Fibroblast of skin of scalp (primary cell): ENCODE measurements at regions not wholly inside any gene's neighbourhood (a gene's known extent, or its start where the extent isn't known, plus 50 kb on each side); places are given as distances from the start of the nearest gene placed in this dataset.

ENCODE experiments used
- DNase-seq: peaks from one replicate; pipeline ENCODE4 v3.0.0-alpha.2; 2013

DNA sequence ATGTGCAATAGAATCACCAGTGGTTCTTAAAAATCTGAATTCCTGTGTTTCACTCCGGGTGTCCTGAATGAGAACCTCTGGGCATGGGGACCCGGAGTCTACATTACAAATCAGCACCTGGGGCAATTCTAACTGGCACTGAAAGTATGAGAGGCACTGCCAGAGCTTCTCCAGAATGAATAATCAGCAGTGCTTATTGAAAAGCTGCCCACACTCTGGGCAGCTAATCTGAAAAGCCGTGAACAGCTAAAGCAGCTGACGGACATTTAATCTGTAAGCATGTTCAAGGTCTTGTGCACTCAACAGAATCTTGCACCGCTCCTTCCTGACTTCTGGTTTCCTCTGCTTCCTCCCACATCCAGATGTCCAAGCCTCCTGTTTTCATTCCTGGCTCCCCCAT is 113.3 kb upstream of the KIF5B start:
- no peak for DNase-seq

DNA sequence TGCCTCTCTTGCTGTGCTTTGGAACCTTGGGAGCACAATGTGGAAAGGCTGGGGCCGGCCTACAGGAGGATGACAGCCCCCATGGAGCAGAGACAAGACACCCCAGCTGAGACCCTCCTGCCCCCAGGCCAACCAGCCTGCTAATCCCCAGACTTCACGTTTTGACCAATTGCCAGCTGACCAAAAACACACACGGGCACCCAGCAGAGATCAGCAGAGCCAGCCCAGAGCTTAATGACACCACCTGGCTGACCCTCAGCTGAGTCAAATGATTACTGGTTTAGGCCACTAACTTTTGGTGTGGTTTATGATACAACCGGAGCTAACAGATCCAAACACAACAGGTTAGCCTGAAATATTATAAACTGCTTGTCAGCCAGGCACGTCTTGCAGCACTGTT is 111.2 kb upstream of the KIF5B start:
- no peak for DNase-seq

DNA sequence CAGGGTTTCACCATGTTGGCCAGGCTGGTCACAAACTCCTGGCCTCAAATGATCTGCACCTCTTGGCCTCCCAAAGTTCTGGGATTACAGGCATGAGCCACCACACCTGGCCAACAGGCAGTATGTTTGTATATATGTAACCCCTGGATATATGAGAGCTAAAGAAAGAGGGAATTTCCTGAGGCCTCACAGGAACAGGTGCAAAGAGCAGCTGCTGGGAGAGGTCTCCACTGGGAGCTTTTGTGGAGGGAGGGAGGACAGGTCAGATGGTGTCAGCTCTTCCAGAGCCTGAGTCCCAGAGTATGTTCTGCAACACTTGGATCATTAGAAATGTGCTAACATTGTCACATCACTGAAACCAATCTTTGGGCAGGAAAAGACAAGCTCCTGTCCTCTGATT is 110.1 kb upstream of the KIF5B start:
- no peak for DNase-seq

DNA sequence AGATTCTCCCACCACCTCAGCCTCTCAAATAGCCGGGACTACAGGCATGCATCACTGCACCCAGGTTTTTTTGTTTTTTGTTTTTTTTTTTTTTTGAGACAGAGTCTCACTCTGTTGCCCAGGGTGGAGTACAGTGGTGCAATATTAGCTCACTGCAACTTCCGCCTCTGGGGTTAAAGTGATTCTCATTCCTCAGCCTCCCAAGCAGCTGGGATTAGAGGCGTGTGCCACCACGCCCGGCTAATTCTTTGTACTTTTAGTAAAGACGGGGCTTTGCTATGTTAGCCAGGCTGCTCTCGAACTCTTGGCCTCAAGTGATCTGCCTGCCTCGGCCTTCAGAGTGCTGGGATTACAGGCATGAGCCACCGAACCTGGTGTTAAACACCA is 107.5 kb upstream of the KIF5B start:
- DNase-seq, result no peak

DNA sequence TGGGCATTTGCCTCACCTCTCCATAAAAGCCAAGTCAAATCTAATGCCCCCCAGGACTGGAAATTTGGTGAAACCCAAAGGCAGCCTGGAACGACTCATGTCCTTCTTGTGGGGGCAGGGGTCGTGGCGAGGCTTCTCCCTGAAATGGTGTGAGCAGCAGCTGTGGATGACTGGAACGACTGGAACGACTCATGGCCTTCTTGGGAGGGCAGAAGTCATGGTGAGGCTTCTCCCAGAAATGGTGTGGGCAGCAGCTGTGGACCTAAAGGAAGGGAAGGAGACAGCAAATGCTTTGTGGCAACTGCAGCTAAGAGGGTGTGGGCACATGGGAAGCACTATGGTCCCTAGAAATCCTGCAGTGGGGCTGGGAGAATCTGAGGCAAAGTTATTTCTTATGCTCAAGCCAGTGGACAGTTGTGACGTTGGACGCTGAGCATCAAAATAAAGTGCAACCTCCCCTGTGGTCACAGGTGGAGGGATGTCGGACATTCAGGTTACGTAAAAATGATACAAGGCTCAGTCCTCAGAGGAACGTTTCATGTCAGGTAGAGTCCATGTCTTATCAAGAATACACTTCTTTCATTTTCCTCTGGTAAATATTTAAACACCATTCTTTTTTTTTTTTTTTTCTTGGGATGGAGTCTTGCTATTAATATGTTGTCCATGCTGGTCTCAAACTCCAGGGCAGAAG is 107.0 kb upstream of the KIF5B start:
- peak; percentile 20 for DNase-seq

DNA sequence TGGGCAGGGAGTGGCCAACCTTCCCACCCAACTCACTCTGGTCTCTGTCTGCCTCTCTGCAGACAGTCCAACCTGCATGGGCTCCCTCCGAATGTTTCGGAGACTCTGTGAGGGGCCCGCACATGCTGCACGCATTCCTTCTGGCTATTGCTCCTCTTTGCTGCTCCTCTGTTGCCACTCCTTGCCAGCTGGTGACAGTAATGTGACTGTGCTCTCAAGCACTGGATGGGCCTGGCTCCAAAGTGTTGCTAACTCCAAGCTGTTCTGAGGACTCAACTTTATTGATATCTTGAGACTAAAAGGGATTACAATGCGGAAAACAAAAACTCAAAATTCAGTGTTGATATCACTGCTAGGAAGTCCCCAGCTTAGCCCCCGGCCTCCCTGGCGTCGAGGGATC is 105.4 kb upstream of the KIF5B start:
- DNase-seq, result no peak

DNA sequence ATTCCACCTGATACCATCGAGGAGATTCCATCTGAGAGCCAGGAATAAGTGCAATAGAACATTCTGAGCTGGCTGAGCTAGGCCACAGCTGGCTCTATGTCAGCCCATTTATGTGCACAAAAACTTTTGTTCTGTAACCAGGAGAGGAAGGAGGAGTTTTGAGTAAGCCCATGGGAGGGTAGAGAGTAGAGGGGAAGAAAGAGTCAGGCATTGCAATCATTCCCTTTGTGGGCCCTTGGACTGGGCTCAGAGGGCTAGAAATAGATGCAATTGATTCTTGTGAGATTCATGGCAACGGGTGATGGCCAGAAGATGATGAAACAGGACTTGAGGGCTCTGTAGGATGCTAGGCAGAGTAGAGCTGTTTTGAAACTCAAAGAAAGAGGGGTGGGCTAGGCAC is 104.6 kb upstream of the KIF5B start:
- no peak for DNase-seq

DNA sequence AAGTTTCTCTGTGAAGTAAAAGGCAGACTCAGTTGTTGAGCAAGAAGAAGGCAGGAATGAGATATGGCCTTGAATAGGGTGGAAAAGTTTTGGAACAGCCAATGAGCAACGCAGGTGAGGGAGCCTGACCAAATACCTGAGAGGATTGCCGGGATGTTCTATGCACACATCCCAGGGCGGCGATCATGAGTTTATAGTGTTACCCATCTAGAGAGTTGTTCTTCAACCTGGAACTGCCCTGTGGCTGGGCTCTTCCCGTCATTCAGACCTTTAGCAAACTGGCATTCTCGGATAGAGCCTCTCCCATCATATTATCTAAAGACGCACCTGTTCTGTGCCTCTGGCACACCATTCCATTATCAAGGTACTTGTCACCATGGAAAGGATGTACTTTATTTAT is 103.0 kb upstream of the KIF5B start:
- no peak for DNase-seq

DNA sequence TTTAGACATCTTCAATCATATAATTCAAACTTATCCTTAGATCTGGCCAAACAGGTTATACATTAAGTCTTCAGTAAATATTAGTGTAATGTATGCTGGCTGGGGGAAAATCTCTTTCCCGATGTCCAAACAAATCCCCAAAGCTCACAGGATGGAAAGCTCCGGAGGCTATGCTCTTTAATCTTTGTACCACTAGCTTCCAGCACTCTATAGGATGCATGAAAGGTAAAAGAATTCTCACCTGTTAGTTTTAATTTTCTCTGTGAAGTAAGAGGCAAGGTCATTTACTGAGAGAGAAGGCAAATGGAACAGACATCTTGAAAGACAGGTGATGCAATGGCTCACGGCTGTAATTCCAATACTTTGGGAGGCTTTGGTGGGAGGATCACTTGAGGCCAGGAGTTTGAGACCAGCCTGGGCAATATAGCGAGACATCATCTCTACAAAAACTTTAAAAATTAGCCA is 99.8 kb upstream of the KIF5B start:
- DNase-seq, result no peak

DNA sequence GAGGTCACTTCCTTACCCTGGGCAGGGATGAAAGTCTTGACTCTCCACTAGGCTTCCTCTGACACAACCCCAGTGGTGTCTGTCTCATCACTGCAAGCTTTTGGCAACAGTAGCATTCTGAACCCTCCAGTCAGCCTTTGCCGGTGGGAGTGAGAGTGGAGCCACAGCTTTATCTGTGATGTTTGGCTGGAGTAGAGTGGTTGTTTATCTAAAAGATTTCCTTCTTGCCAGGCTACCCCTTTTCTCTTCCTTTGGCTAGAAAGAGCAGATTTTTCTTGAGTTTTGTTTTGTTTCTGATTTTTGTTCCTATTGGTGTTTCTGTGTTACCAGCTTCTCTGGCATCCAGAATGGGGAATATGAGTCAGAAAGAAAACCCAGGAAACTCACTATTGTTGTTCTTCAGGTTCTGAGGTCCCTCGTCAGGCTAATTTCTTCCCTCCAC is 98.9 kb upstream of the KIF5B start:
- peak; percentile 39 for DNase-seq

DNA sequence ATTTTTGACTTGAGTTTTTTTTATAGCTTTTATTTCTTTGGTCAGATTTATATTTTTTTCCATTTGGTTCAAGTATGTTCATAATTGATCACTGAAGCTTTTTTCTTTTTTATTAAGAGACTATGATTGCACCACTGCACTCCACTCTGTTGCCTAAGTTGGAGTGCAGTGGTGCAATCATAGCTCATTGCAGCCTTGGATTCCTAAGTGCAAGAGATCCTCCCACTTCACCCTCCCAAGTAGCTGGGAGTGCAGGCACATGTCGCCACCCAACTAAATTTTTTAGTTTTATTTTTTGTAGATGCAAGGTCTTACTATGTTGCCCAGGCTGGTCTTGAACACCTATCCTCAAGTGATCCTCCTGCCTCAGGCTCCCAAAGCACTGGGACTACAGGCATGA is 97.7 kb upstream of the KIF5B start:
- DNase-seq, result no peak

DNA sequence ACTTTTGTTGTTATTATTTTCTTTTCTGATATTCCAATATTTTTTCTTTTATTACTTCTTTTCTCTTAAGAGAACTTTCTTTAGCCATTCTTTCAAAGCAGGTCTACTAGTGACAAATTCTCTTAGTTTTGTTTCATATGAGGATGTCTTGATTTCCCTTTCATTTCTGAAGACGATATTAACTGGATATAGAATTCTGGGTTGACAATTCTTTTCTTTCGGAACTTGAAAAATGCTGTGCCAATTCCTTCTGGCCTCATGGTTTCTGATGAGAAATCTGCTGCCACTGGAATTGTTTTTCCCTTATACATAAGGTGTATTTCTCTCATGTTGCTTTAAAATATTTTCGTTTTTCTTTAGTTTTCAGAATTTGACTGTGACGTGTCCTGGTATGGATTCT is 97.0 kb upstream of the KIF5B start:
- DNase-seq, result no peak

DNA sequence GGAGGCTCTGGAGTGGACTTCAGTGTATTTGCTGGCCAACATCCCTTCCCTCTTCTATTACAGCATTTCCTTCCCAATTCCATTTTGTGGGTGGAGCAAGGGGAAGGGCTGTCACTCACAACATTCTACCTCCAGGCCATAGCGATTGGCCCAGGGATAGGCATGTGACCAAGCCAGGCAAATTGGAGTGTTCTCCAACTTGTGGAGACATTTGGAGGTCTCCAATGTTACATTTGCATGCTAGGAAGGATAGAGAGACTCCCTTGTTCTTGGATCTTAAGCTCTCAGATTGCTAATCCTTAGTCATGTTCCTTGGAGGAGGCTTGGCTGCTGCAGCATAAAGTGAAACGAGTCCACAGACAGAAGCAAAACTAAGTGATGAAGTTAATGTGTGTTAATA is 95.6 kb upstream of the KIF5B start:
- no peak for DNase-seq

DNA sequence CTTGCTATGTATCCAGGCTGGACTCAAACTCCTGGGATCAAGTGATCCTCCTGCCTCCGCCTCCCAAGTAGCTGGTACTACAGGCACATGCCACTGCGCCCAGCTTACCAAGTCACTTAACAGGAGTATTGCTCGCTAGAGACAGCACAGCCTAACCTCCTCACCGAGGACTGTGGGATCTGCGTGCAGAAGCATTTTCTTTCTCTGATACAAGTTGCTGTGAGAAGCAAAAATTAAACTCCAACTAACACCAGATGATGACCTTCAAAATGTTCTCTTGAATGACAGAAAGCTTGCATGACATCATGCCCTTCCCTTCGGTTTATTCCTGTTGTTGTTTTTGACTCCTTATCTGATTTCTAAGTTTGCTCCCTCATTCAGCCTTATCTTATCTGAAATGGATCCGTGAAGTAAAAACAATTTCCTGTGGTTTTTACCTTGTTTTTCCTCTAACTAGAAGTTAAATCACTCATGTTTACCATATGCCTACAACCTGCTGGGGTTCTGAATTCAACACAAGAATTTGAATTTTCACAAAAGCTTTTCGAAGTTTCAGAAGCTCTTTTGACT is 94.4 kb upstream of the KIF5B start:
- DNase-seq, result no peak

DNA sequence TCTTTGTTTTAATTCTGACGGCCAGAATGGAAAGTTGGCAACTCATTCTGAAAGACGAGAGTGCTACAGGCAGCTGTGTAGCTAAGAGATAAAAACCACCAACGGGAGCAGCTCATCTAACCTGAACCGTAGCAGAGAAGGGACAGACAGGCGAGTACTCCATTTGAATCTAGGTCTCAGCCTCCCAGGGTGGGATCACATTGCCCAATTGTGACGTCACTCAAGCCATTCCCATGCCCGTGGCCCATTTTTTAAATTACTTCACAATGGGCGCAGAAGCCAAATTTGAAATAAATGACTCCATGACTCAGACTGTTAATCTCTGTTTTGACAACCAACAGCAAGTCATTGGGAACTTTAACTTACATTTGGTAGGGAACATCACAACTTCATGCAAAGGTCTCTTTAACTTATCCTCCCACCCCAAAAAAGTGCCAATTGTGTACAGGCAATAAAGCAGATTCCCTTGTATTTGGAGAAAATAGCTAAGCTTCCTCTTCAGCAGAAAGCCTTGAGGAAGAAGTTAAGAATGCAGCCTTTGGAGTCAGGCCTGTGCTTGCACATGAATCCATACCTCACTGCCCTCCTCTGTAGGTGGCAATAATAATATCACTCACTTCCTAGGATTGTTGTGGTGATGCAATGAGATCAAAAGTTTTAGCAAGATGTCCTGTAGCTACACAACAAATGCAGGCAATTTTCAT is 93.2 kb upstream of the KIF5B start:
- DNase-seq, result peak; percentile 74

DNA sequence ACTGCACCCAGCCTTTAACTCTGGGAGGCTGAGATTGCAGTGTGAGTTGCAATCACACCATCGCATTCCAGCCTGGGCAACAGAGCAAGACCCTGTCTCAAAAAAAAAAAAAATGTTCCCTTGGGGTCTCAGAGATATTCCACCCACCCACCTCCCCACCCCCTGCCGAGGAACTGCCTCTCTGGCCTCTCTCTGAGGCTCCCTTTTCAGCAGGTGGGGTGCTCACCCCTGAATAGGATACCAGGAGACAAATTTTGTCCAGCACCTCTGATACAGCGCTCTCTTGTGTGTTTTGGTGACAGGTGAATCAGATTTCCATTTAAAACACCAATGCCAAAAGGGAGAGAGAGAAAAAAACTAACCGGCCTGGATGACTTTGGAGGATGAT is 92.6 kb upstream of the KIF5B start:
- no peak for DNase-seq

DNA sequence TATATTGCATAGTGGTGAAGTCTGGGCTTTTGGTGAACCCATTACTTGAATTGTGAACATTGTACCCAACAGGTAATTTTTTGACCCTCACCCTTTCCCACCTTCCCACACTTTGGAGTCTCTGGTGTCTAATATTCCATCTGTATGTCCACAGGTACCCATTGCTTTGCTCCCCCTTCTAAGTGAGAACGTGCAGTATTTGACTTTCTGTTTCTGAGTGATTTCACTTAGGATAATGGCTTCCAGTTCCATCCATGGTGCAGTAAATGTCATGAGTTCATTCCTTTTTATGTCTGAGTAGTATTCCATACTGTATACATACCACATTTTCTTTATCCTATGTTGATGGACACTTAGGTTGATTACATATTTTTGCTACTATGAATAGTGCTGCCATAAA is 91.5 kb upstream of the KIF5B start:
- DNase-seq, result no peak

DNA sequence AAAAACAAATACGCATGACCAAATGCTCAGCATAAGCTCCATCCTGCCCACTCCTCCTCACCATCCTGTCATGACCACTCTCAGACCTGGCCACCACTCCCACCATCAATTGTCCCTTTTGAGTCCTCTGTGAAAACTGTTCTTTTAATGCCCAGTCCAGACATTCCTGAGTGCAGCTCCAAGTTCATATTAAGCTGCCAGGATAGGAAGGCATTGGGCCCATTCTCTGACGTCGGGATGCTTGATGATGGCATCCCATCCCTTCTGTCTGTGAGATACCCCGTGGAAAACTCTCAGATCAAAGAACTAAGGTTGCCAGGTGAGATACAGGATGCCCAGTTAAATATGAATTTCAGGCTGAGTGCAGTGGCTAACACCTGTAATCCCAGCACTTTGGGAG is 89.9 kb upstream of the KIF5B start:
- no peak for DNase-seq

DNA sequence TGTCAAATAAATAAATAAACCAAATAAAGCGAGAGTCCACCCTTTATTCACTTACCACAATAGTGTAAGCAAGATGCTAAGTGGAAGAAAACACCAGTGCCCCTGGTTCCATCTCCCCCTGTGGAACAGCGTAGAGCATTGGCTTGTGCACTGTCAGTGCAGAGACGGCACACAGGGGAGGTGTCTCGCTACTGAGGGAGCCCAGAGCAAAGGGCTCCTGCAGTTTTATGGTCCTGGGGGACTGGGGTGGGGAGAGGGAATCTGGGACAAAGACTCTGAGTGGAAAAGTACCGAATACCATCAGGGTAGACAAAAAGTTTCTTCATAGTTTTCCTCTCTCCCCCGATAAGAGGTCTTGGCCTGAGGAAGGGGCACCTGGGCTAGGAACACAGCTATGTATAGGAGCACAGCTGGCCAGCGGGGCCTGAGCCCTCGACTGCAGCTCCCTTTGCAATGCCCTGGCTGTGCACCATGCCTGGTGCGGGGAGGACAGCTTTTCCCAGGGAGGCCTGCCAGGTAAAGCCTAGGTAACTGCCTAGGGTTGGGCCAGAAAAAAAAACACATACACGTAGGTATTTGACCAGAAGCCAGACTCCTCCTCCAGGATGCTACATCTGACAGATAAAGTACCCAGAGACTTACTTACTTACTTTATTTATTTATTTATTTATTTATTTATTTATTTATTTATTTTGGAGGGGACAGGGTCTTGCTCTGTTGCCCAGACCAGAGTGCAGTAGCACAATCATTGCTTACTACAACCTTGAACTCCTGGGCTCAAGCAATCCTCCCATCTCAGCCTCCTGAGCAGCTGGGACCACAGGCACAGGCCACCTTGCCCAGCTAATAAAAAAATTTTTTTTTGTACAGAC is 88.8 kb upstream of the KIF5B start:
- no peak for DNase-seq

DNA sequence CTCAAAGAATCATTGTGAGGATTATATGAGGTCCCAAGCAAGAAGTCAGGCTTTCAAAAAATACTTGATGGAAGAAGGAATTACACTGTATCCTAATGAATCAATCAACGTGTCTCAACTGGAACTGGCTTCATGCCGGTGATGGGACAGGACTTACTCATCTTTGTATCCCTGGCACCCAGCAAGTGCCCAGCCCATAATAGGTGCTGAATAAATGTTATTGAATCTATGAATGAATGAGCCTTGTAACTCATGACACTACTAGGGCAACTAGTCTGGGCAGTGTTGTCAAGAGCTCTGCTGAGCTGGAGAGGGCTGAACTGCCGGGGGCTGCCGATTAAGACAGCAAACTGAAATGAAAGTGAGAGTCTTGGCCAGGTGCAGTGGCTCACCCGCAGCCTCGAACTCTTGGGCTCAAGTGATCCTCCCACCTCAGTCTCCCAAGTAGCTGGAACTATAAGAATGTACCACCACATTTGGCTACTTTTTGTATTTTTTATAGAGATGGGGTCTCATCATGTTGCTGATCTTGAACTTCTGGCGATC is 87.2 kb upstream of the KIF5B start:
- no peak for DNase-seq

DNA sequence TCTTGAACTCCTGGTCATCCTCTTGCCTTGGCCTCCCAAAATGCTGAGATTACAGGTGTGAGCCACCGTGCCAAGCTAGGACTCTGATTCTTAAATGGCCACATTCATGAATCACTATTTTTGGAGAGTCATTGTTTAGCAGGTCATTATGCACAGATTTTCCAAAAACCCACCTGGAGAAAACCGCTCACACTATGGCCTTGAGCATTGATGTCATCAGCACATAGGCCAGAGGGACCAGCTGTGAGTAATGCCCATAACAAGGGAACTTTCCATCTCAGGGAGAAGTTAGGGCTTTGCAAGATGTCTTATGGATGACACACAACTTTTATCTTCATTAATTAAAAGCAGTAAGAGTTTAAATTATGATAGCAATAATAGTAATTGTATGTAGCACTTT is 86.4 kb upstream of the KIF5B start:
- DNase-seq, result peak; percentile 19

DNA sequence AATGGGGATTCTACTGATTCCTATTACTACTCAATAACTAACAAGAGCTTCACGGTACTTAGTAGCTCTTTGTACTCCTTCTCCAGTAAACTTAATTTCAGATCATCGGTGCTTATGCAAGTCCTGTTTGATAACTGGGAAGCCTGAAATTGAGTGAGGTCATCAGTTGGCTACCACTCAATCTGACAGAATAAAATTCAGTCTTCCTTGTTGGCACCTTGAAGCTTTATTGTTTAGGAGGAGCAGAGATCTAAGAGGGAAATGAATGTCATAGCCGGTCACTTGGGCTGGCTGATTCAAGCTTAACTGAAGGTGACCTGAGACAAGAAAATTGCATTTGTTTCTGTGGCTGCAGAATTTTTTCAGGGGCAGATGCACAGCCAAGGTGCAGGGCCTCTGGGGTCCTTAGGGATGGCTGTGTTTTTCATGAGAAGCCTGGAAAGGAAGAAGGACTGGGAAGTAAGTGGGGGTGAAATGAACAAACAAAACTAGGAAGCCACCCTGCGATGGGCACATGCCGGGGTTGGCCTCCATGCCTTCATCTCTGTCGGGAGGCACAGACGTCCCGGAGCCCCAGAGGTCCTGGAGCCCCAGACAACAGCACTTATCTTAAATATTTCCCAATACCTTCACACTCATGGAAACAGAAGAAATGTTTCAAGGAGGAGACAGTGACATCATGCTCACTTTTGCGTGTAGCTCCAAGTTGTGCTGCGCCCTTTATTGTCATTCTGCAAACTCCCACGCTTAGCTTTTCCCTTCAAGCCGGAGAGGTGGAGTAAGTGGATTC is 85.0 kb upstream of the KIF5B start:
- DNase-seq, result no peak
